Spleen (tissue), 11 donors: ENCODE measurements at regions not wholly inside any gene's neighbourhood (a gene's known extent, or its start where the extent isn't known, plus 50 kb on each side); places are given as distances from the start of the nearest gene placed in this dataset.

Source experiments
- DNase-seq: peaks from one replicate; pipeline ENCODE4 v3.0.0-alpha.2; 2020
- H3K27ac ChIP-seq, 8 donors: fragments of 200-600 bp; sonication (generic) in 7 of 8; 1 replicate in 4 of 8; 2 replicates in 4 of 8; pipeline versions ENCODE4 v1.5.0 to v1.8.0; 2016 to 2021; ENCODE audit warnings: inconsistent platforms in 4 of 8, mild to moderate bottlenecking in 4 of 8, moderate library complexity in 1 of 8
- H3K27me3 ChIP-seq, 7 donors: fragments of 200-600 bp; sonication (generic) in 6 of 7; replicated peaks in 1 of 7; 1 replicate in 4 of 7; 2 replicates in 3 of 7; pipeline versions ENCODE4 v1.5.0 to v1.8.0; 2016 to 2021; ENCODE audit warnings: inconsistent platforms in 3 of 7, mild to moderate bottlenecking in 1 of 7
- H3K36me3 ChIP-seq, 6 donors: fragments of 200-600 bp; sonication (generic) in 5 of 6; 1 replicate in 4 of 6; 2 replicates in 2 of 6; pipeline versions ENCODE4 v1.5.0 to v1.8.0; 2016 to 2021; ENCODE audit warnings: inconsistent platforms in 2 of 6
- H3K4me1 ChIP-seq, 6 donors: fragments of 200-600 bp; sonication (generic) in 5 of 6; 1 replicate in 3 of 6; 2 replicates in 3 of 6; pipeline versions ENCODE4 v1.5.0 to v1.8.0; 2016 to 2021; ENCODE audit warnings: inconsistent platforms in 3 of 6
- H3K4me3 ChIP-seq, 8 donors: fragments of 200-600 bp; sonication (generic) in 7 of 8; 1 replicate in 4 of 8; 2 replicates in 4 of 8; pipeline versions ENCODE4 v1.5.0 to v1.8.0; 2016 to 2021; ENCODE audit warnings: inconsistent platforms in 4 of 8, mild to moderate bottlenecking in 4 of 8, moderate library complexity in 2 of 8
- H3K9me3 ChIP-seq, 8 donors: fragments of 200-600 bp; sonication (generic) in 7 of 8; 1 replicate in 4 of 8; 2 replicates in 4 of 8; pipeline versions ENCODE4 v1.5.0 to v1.8.0; 2016 to 2021; ENCODE audit warnings: inconsistent platforms in 4 of 8
- CTCF ChIP-seq, 11 experiments: fragments of 200-600 bp in 7 of 11; fragments of 450-650 bp in 4 of 11; sonication (generic) in 4 of 11; IDR thresholded peaks in 8 of 11; conservative IDR thresholded peaks in 3 of 11; 1 replicate in 7 of 11; 2 replicates in 4 of 11; pipeline versions ENCODE4 v1.4.0 to v1.8.0; 2016 to 2021; ENCODE audit warnings: antibody characterized with exemption in 11 of 11, inconsistent platforms in 4 of 11, mild to moderate bottlenecking in 1 of 11
- POLR2A ChIP-seq, 3 donors: fragments of 450-650 bp; IDR thresholded peaks; one replicate each; pipeline ENCODE4 v1.5.1; 2017; ENCODE audit warnings: antibody characterized with exemption in 3 of 3, mild to moderate bottlenecking in 1 of 3
- POLR2AphosphoS5 ChIP-seq, 3 donors: sonication (generic); formaldehyde crosslinking; IDR thresholded peaks; one replicate each; pipeline ENCODE4 v1.5.1; 2017; ENCODE audit warnings: antibody characterized with exemption in 3 of 3
- WGBS, 5 donors: extraction: QIAGEN DNeasy Blood & Tissue Kit in 3 of 5; methylation state at CpG; one replicate each; pipeline versions ENCODE4 v1.1.5 to v1.1.7; 2013 to 2018; 5-methylcytosine and 5-hydroxymethylcytosine counted together
- intact Hi-C: fragments of 100-400 bp; cut with DNase I; formaldehyde crosslinking; loops from one replicate; pipeline ENCODE4 v1.15.0; 2023; ENCODE audit warnings: low total_unique reads
- donor health status: healthy with polysubstance abuse.
- donor health status: DM: no; HTN: no; CAD: no; lungs with moderate emphysema.
- donor health status: DM: no; HTN: no; CAD: no.
- donor health status: Bipolar disorder and iron deficiency.
- donor health status: healthy.
- donor health status: DM: no; HTN: no; CAD: no.
- donor health status: DM: yes; HTN: yes; CAD: no.

- Histone ChIP-seq H3K9me3 (no peaks in the 10 kb centered on the region), H3K27me3 (no peaks in the 10 kb centered on the region), H3K27ac (no peak overlapping the region), H3K4me1 (no peaks in the 10 kb centered on the region), H3K4me3 (no peak overlapping the region), H3K36me3 (no peaks in the 10 kb centered on the region)
- no peak for DNase-seq
- intact Hi-C loops: no loop called here
- TF ChIP-seq CTCF (IDR thresholded peaks at IDR 0.05 in 8 of 11, conservative IDR thresholded peaks at IDR 0.05 in 3 of 11) (no peak), POLR2AphosphoS5 (IDR thresholded peaks at IDR 0.05) (no peak), POLR2A (IDR thresholded peaks at IDR 0.05) (no peak)
Measured at GRCh38 chr1:73644198-73644597, 553.8 kb downstream of the LRRIQ3 start.

DNA sequence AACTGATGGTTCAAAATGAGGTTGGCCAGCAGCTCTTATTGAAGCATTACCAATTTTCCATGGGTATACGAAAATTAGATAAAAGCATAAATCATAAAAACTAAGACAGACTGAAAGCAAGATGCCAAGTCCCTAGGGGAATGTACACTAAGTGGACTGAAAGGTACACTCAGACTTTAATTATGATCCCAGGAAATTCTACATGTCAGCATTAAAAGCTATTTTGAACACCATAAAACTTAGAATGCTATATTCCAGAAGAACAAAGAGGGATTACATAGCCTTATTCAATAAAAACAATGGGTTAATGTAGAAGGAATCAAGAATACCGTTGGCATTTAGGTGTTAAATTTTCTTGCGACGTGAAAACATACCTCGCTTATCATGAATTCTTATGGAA lies 558.5 kb downstream of the LRRIQ3 start:
- 86 to 93% (median 90%) methylated on average over 5 of the region's 5 CpGs for WGBS, 5 donors
- intact Hi-C loops: no loop called here
- Histone ChIP-seq H3K4me1 (no peaks in the 10 kb centered on the region), H3K36me3 (no peaks in the 10 kb centered on the region), H3K9me3 (no peaks in the 10 kb centered on the region), H3K27ac (no peak overlapping the region), H3K4me3 (no peak overlapping the region), H3K27me3 (no peaks in the 10 kb centered on the region)
- no peak for TF ChIP-seq POLR2A (IDR thresholded peaks at IDR 0.05)
- no peak for TF ChIP-seq CTCF (IDR thresholded peaks at IDR 0.05 in 8 of 11, conservative IDR thresholded peaks at IDR 0.05 in 3 of 11)
- TF ChIP-seq POLR2AphosphoS5 (IDR thresholded peaks at IDR 0.05): no peak
- no peak for DNase-seq

GRCh38 chr1:73637264-73637663 lies 560.7 kb downstream of the LRRIQ3 start:
- H3K9me3 ChIP-seq: no peaks in the 10 kb centered on the region
- peak overlapping the region in 1 of 8 donors; percentile 57 for H3K27ac ChIP-seq
- no peak overlapping the region for H3K4me3 ChIP-seq
- H3K4me1 ChIP-seq: no peaks in the 10 kb centered on the region
- no peak for TF ChIP-seq CTCF (IDR thresholded peaks at IDR 0.05 in 8 of 11, conservative IDR thresholded peaks at IDR 0.05 in 3 of 11)
- no peak for TF ChIP-seq POLR2A (IDR thresholded peaks at IDR 0.05)
- TF ChIP-seq POLR2AphosphoS5 (IDR thresholded peaks at IDR 0.05): no peak
- no peaks in the 10 kb centered on the region for H3K36me3 ChIP-seq
- no peaks in the 10 kb centered on the region for H3K27me3 ChIP-seq
- 45 to 55% (median 48%) methylated on average over 2 of the region's 2 CpGs for WGBS, 5 donors
- intact Hi-C loops: no loop called here
- DNase-seq: no peak

GRCh38 chr1:73635021-73635420 lies 563.0 kb downstream of the LRRIQ3 start:
- Histone ChIP-seq H3K9me3 (no peaks in the 10 kb centered on the region), H3K4me1 (no peaks in the 10 kb centered on the region), H3K27me3 (no peaks in the 10 kb centered on the region), H3K27ac (no peak overlapping the region), H3K4me3 (no peak overlapping the region), H3K36me3 (no peaks in the 10 kb centered on the region)
- 70 to 95% (median 82%) methylated on average over 3 of the region's 3 CpGs for WGBS, 5 donors
- intact Hi-C loops: no loop called here
- TF ChIP-seq POLR2A (IDR thresholded peaks at IDR 0.05) (no peak), CTCF (IDR thresholded peaks at IDR 0.05 in 8 of 11, conservative IDR thresholded peaks at IDR 0.05 in 3 of 11) (no peak), POLR2AphosphoS5 (IDR thresholded peaks at IDR 0.05) (no peak)
- DNase-seq: no peak
